Stimulated activated CD4-positive, alpha-beta T cell treated with anti-CD3 and anti-CD28 coated beads, TNF-alpha, amount 100 ng/mL, for 48 hours (primary cell): ENCODE measurements at regions not wholly inside any gene's neighbourhood (a gene's known extent, or its start where the extent isn't known, plus 50 kb on each side); places are given as distances from the start of the nearest gene placed in this dataset.

ENCODE experiments used
- DNase-seq, 3 donors: peaks; one replicate each; pipeline ENCODE4 v3.0.0-alpha.2; 2020; ENCODE audit warnings: low read depth in 3 of 3

- no peak for DNase-seq
Measured at GRCh38 chr6:148287623-148288333, 54.9 kb upstream of the SASH1 start.

DNA sequence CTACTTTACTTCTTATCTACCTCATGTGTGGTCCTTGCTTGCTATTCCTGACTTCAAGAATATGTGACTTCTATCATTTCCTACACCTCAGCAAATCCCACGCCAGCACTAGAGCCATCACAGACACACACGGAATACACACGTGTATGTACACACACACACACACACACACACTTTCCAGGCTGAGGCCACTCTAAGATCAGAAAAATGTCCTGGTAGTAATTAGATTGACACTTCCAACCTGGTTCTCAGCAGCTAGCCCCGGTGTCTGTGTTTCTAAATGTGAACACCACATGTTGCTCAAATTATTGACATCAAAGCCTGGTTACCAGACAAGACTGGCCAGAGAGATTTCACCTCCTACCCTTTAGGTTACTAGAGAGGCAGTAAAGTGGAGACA, 54.1 kb upstream of the SASH1 start:
- no peak for DNase-seq

GRCh38 chr6:148289153-148289552, 53.5 kb upstream of the SASH1 start:
- DNase-seq, result no peak

- DNase-seq, result no peak
Measured at GRCh38 chr6:148291876-148292275, 50.8 kb upstream of the SASH1 start.
